Calu3 (cell line): ENCODE measurements at regions not wholly inside any gene's neighbourhood (a gene's known extent, or its start where the extent isn't known, plus 50 kb on each side); places are given as distances from the start of the nearest gene placed in this dataset.

ENCODE experiments used
- BruUV-seq: library from RNA; stranded (reverse); fragments of 400-500 nt; replicated peaks from 2 replicates; lab custom pipeline; 2021; lab: Mats Ljungman, UMichigan
- CTCF ChIA-PET: fragments of 300-600 bp; sonication (Branson Sonifier 250); formaldehyde crosslinking; loops from one replicate; lab custom pipeline; 2022; ENCODE audit warnings: antibody characterized with exemption; lab: Charles Lee
- DNase-seq: peaks from one replicate; pipeline ENCODE4 v3.0.0; 2022
- H3K27ac Mint-ChIP-seq: one replicate; pipeline ENCODE4 v1.8.0; 2022; ENCODE audit warnings: mixed read lengths; ENCODE audit not compliant: unreplicated experiment
- H3K27me3 Mint-ChIP-seq: one replicate; pipeline ENCODE4 v1.8.0; 2022; ENCODE audit warnings: mixed read lengths; ENCODE audit not compliant: unreplicated experiment
- H3K36me3 Mint-ChIP-seq: one replicate; pipeline ENCODE4 v1.8.0; 2022; ENCODE audit warnings: mild to moderate bottlenecking, moderate library complexity, mixed read lengths; ENCODE audit not compliant: insufficient read depth, unreplicated experiment
- H3K4me1 Mint-ChIP-seq: one replicate; pipeline ENCODE4 v1.8.0; 2022; ENCODE audit warnings: mild to moderate bottlenecking, low read depth, mixed read lengths; ENCODE audit not compliant: unreplicated experiment
- H3K4me3 Mint-ChIP-seq: one replicate; pipeline ENCODE4 v1.8.0; 2022; ENCODE audit warnings: mild to moderate bottlenecking, low read depth, moderate library complexity, mixed read lengths; ENCODE audit not compliant: unreplicated experiment
- H3K9me3 Mint-ChIP-seq: one replicate; pipeline ENCODE4 v1.8.0; 2022; ENCODE audit warnings: low read depth, mixed read lengths; ENCODE audit not compliant: unreplicated experiment
- CTCF ChIP-seq: fragments of 200-600 bp; IDR thresholded peaks from one replicate; pipeline ENCODE4 v1.8.0; 2022; ENCODE audit warnings: antibody characterized with exemption; ENCODE audit not compliant: unreplicated experiment
- intact Hi-C: fragments of 100-400 bp; cut with micrococcal nuclease; formaldehyde crosslinking; loops from one replicate; pipeline ENCODE4 v1.10.0; 2022; ENCODE audit not compliant: unreplicated experiment

- TF ChIP-seq CTCF, result no peak
- no peak for DNase-seq
- Mint-ChIP-seq H3K9me3 (no peaks in the 10 kb centered on the region), H3K4me1 (peaks cover 17% of the 10 kb centered on the region), H3K27ac (no peak overlapping the region), H3K27me3 (peaks cover 73% of the 10 kb centered on the region), H3K4me3 (no peak overlapping the region), H3K36me3 (no peaks in the 10 kb centered on the region)
- CTCF ChIA-PET, result interaction anchor here (0.6 to 1.7 kb wide), 4 partner anchors 15 to 465 kb away, joined by 3 to 6 read pairs (median 4); no protein-coding TSS in a partner anchor
- no TSS peak for BruUV-seq
- intact Hi-C loops, result loop anchor here (10.0 kb wide), 1 partner anchor 190 kb away; no protein-coding TSS in a partner anchor
Measured at GRCh38 chr1:29704430-29704829, 468.1 kb downstream of the PTPRU start.

GRCh38 chr1:29703596-29704370 lies 467.5 kb downstream of the PTPRU start:
- no TSS peak for BruUV-seq
- Mint-ChIP-seq H3K36me3 (no peaks in the 10 kb centered on the region), H3K4me3 (no peak overlapping the region), H3K4me1 (peaks cover 11% of the 10 kb centered on the region), H3K27me3 (peaks cover 79% of the 10 kb centered on the region), H3K27ac (no peak overlapping the region), H3K9me3 (no peaks in the 10 kb centered on the region)
- intact Hi-C loops, result loop anchor here (10.0 kb wide), 1 partner anchor 189 kb away; no protein-coding TSS in a partner anchor
- peak; percentile 80 for TF ChIP-seq CTCF
- CTCF ChIA-PET, result interaction anchor here (0.6 to 1.7 kb wide), 8 partner anchors 9 to 464 kb away, joined by 3 to 6 read pairs (median 4); no protein-coding TSS in a partner anchor
- DNase-seq, result peak; percentile 47

GRCh38 chr1:29700491-29700890 lies 464.2 kb downstream of the PTPRU start:
- BruUV-seq, result no TSS peak
- H3K4me1 Mint-ChIP-seq, result no peaks in the 10 kb centered on the region
- CTCF ChIA-PET, result interaction anchor here (0.8 kb wide), 1 partner anchor 13 kb away, joined by 3 read pairs; no protein-coding TSS in a partner anchor
- H3K27me3 Mint-ChIP-seq, result peaks cover 100% of the 10 kb centered on the region
- H3K9me3 Mint-ChIP-seq, result no peaks in the 10 kb centered on the region
- H3K27ac Mint-ChIP-seq, result no peak overlapping the region
- intact Hi-C loops, result loop anchor here (10.0 kb wide), 1 partner anchor 186 kb away; no protein-coding TSS in a partner anchor
- no peak for DNase-seq
- H3K4me3 Mint-ChIP-seq, result no peak overlapping the region
- no peaks in the 10 kb centered on the region for H3K36me3 Mint-ChIP-seq
- TF ChIP-seq CTCF, result no peak

- CTCF ChIA-PET, result interaction anchor here (0.7 kb wide), 1 partner anchor 37 kb away, joined by 4 read pairs; no protein-coding TSS in a partner anchor
- Mint-ChIP-seq H3K4me1 (no peaks in the 10 kb centered on the region), H3K9me3 (peaks cover 2% of the 10 kb centered on the region), H3K36me3 (no peaks in the 10 kb centered on the region), H3K27me3 (peaks cover 100% of the 10 kb centered on the region), H3K4me3 (no peak overlapping the region), H3K27ac (no peak overlapping the region)
- BruUV-seq, result no TSS peak
- intact Hi-C loops, result no loop called here
- DNase-seq, result no peak
- TF ChIP-seq CTCF, result no peak
Measured at GRCh38 chr1:29698626-29699025, 462.3 kb downstream of the PTPRU start.
